Body of pancreas (tissue), 4 donors: ENCODE measurements at regions not wholly inside any gene's neighbourhood (a gene's known extent, or its start where the extent isn't known, plus 50 kb on each side); places are given as distances from the start of the nearest gene placed in this dataset.

Experiments
- ATAC-seq: fragments of 150-250 bp; one replicate; pipeline ENCODE4 v1.9.1; 2016
- DNase-seq, 4 donors: peaks; one replicate each; pipeline ENCODE4 v3.0.0-alpha.2; 2019
- H3K27ac ChIP-seq, 4 donors: fragments of 200-600 bp; sonication (generic); 1 replicate in 3 of 4; 2 replicates in 1 of 4; pipeline versions ENCODE4 v1.5.1 to v1.6.1; 2016 to 2019; ENCODE audit warnings: mild to moderate bottlenecking in 1 of 4, mixed read lengths in 1 of 4, moderate library complexity in 1 of 4
- H3K27me3 ChIP-seq, 2 donors: fragments of 200-600 bp; sonication (generic); one replicate each; pipeline ENCODE4 v1.6.0; 2016; ENCODE audit warnings: mild to moderate bottlenecking in 1 of 2
- H3K36me3 ChIP-seq, 2 donors: fragments of 200-600 bp; sonication (generic); replicated peaks in 1 of 2; 2 replicates each; pipeline ENCODE4 v1.5.1; 2016; ENCODE audit warnings: low read depth in 2 of 2; ENCODE audit not compliant: insufficient read depth in 1 of 2
- H3K4me1 ChIP-seq: fragments of 200-600 bp; sonication (generic); one replicate; pipeline ENCODE4 v1.6.0; 2016
- H3K4me3 ChIP-seq, 2 donors: fragments of 200-600 bp; sonication (generic); 1 replicate in 1 of 2; 2 replicates in 1 of 2; pipeline ENCODE4 v1.5.1; 2016 to 2019
- H3K9me3 ChIP-seq, 3 donors: fragments of 200-600 bp; sonication (generic); 1 replicate in 2 of 3; 2 replicates in 1 of 3; pipeline ENCODE4 v1.5.1; 2016
- CTCF ChIP-seq, 7 experiments: fragments of 450-650 bp in 4 of 7; fragments of 200-600 bp in 3 of 7; sonication (generic) in 3 of 7; IDR thresholded peaks; one replicate each; pipeline ENCODE4 v1.5.1; 2016 to 2019; ENCODE audit warnings: antibody characterized with exemption in 7 of 7
- POLR2A ChIP-seq, 3 donors: fragments of 450-650 bp; IDR thresholded peaks; one replicate each; pipeline ENCODE4 v1.6.1; 2016; ENCODE audit warnings: antibody characterized with exemption in 3 of 3, mild to moderate bottlenecking in 2 of 3
- WGBS, 2 donors: methylation state at CpG; one replicate each; pipeline ENCODE4 v1.1.5; 2017; 5-methylcytosine and 5-hydroxymethylcytosine counted together
- intact Hi-C: fragments of 100-400 bp; cut with DNase I; formaldehyde crosslinking; loops from one replicate; pipeline ENCODE4 v1.15.1; 2023

- no peaks in the 10 kb centered on the region for H3K36me3 ChIP-seq
- intact Hi-C loops, result no loop called here
- no peak overlapping the region for H3K27ac ChIP-seq
- no peaks in the 10 kb centered on the region for H3K9me3 ChIP-seq
- H3K4me3 ChIP-seq, result no peak overlapping the region
- 61 to 67% methylated on average over 8 of the region's 8 CpGs for WGBS, 2 donors
- ATAC-seq (no peak), DNase-seq (no peak)
- no peak for TF ChIP-seq POLR2A (IDR thresholded peaks at IDR 0.05)
- TF ChIP-seq CTCF (IDR thresholded peaks at IDR 0.05), result no peak
- H3K4me1 ChIP-seq, result no peaks in the 10 kb centered on the region
- no peaks in the 10 kb centered on the region for H3K27me3 ChIP-seq
Observed at GRCh38 chr9:14441115-14441514, 127.2 kb upstream of the NFIB start.

- no peak for TF ChIP-seq CTCF (IDR thresholded peaks at IDR 0.05)
- TF ChIP-seq POLR2A (IDR thresholded peaks at IDR 0.05), result no peak
- intact Hi-C loops, result no loop called here
- WGBS, 2 donors, result 62 to 64% methylated on average over 3 to 4 of the region's 4 CpGs
Observed at GRCh38 chr9:14440062-14440461, 126.1 kb upstream of the NFIB start.

GRCh38 chr9:14439555-14439954, 125.6 kb upstream of the NFIB start:
- intact Hi-C loops, result no loop called here

More at GRCh38 chr9:14440062-14440461, 126.1 kb upstream of the NFIB start:
- H3K27me3 ChIP-seq, result no peaks in the 10 kb centered on the region
- H3K4me3 ChIP-seq, result no peak overlapping the region
- ATAC-seq (no peak), DNase-seq (no peak)
- H3K9me3 ChIP-seq, result no peaks in the 10 kb centered on the region
- no peaks in the 10 kb centered on the region for H3K36me3 ChIP-seq
- H3K27ac ChIP-seq, result no peak overlapping the region
- H3K4me1 ChIP-seq, result no peaks in the 10 kb centered on the region

GRCh38 chr9:14438232-14439021, 124.5 kb upstream of the NFIB start:
- Histone ChIP-seq H3K36me3 (no peaks in the 10 kb centered on the region), H3K27me3 (no peaks in the 10 kb centered on the region), H3K4me1 (peaks cover 7% of the 10 kb centered on the region), H3K27ac (no peak overlapping the region), H3K4me3 (no peak overlapping the region), H3K9me3 (no peaks in the 10 kb centered on the region)
- ATAC-seq (no peak), DNase-seq (no peak)
- WGBS, 2 donors, result 64 to 67% methylated on average over 17 of the region's 17 CpGs
- no peak for TF ChIP-seq POLR2A (IDR thresholded peaks at IDR 0.05)
- no peak for TF ChIP-seq CTCF (IDR thresholded peaks at IDR 0.05)
- intact Hi-C loops, result no loop called here

More at GRCh38 chr9:14439555-14439954, 125.6 kb upstream of the NFIB start:
- DNase-seq (no peak), ATAC-seq (no peak)
- WGBS, 2 donors, result 83 to 86% methylated on average over 6 of the region's 6 CpGs
- no peak overlapping the region for H3K4me3 ChIP-seq
- TF ChIP-seq CTCF (IDR thresholded peaks at IDR 0.05), result no peak
- no peak for TF ChIP-seq POLR2A (IDR thresholded peaks at IDR 0.05)
- H3K27me3 ChIP-seq, result no peaks in the 10 kb centered on the region
- H3K4me1 ChIP-seq, result no peaks in the 10 kb centered on the region
- H3K27ac ChIP-seq, result no peak overlapping the region
- no peaks in the 10 kb centered on the region for H3K9me3 ChIP-seq
- H3K36me3 ChIP-seq, result no peaks in the 10 kb centered on the region
